Ascending aorta (tissue), 2 donors: ENCODE measurements at regions not wholly inside any gene's neighbourhood (a gene's known extent, or its start where the extent isn't known, plus 50 kb on each side); places are given as distances from the start of the nearest gene placed in this dataset.
"Not testable (repeated sequence)": the region's sequence is repeated elsewhere in the genome, so short reads cannot be mapped to it uniquely, and the experiment has no call there.

Source experiments
- DNase-seq, 2 donors: peaks; one replicate each; pipeline ENCODE4 v3.0.0-alpha.2; 2019; ENCODE audit warnings: low spot score in 2 of 2
- H3K27ac ChIP-seq, 2 donors: fragments of 200-600 bp; sonication (generic); one replicate each; pipeline ENCODE4 v1.5.1; 2016 to 2017; ENCODE audit warnings: mild to moderate bottlenecking in 1 of 2
- H3K27me3 ChIP-seq: fragments of 200-600 bp; sonication (generic); one replicate; pipeline ENCODE4 v1.5.1; 2017
- H3K36me3 ChIP-seq, 2 donors: fragments of 200-600 bp; sonication (generic); one replicate each; pipeline ENCODE4 v1.5.1; 2016
- H3K4me1 ChIP-seq, 2 donors: fragments of 200-600 bp; sonication (generic); one replicate each; pipeline ENCODE4 v1.5.1; 2016 to 2017; ENCODE audit warnings: mild to moderate bottlenecking in 1 of 2
- H3K4me3 ChIP-seq, 2 donors: fragments of 200-600 bp; sonication (generic); one replicate each; pipeline ENCODE4 v1.5.1; 2016 to 2017; ENCODE audit warnings: mild to moderate bottlenecking in 1 of 2
- H3K9me3 ChIP-seq, 2 donors: fragments of 200-600 bp; sonication (generic); one replicate each; pipeline ENCODE4 v1.5.1; 2016
- CTCF ChIP-seq, 3 experiments: fragments of 200-600 bp in 2 of 3; fragments of 450-650 bp in 1 of 3; sonication (generic) in 2 of 3; IDR thresholded peaks; one replicate each; pipeline ENCODE4 v1.5.1; 2016 to 2019; ENCODE audit warnings: antibody characterized with exemption in 3 of 3, mild to moderate bottlenecking in 1 of 3, moderate library complexity in 1 of 3
- intact Hi-C: fragments of 100-400 bp; cut with DNase I; formaldehyde crosslinking; loops from one replicate; pipeline ENCODE4 v1.15.1; 2023

GRCh38 chr21:5117666-5118295 is 5403.6 kb upstream of the TPTE start:
- H3K9me3 ChIP-seq, H3K27me3 ChIP-seq, H3K27ac ChIP-seq, DNase-seq, H3K4me1 ChIP-seq, H3K4me3 ChIP-seq, H3K36me3 ChIP-seq, intact Hi-C loops: not testable (repeated sequence)

- H3K9me3 ChIP-seq, H3K27ac ChIP-seq, DNase-seq, H3K4me3 ChIP-seq, H3K27me3 ChIP-seq, H3K36me3 ChIP-seq, intact Hi-C loops, H3K4me1 ChIP-seq: not testable (repeated sequence)
These were observed 5403.1 kb upstream of the TPTE start for GRCh38 chr21:5118296-5118679.

- H3K27me3 ChIP-seq, intact Hi-C loops, H3K4me3 ChIP-seq, H3K4me1 ChIP-seq, DNase-seq, H3K36me3 ChIP-seq, H3K27ac ChIP-seq, H3K9me3 ChIP-seq: not testable (repeated sequence)
These were observed 5402.2 kb upstream of the TPTE start for GRCh38 chr21:5119179-5119578.

GRCh38 chr21:5121399-5121798 is 5400.0 kb upstream of the TPTE start:
- H3K27ac ChIP-seq, H3K27me3 ChIP-seq, H3K4me3 ChIP-seq, H3K9me3 ChIP-seq, H3K36me3 ChIP-seq, H3K4me1 ChIP-seq, DNase-seq, intact Hi-C loops: not testable (repeated sequence)

GRCh38 chr21:5121849-5122248 is 5399.5 kb upstream of the TPTE start:
- H3K36me3 ChIP-seq, H3K27me3 ChIP-seq, intact Hi-C loops, H3K4me3 ChIP-seq, DNase-seq, H3K27ac ChIP-seq, H3K4me1 ChIP-seq, H3K9me3 ChIP-seq: not testable (repeated sequence)

- H3K9me3 ChIP-seq, H3K36me3 ChIP-seq, H3K27me3 ChIP-seq, H3K4me1 ChIP-seq, intact Hi-C loops, H3K27ac ChIP-seq, H3K4me3 ChIP-seq: not testable (repeated sequence)
- peak in 2 of 3 experiments; percentile 34 to 47 for TF ChIP-seq CTCF (IDR thresholded peaks at IDR 0.05)
- peak in 1 of 2 donors; percentile 89 for DNase-seq
These were observed 5397.7 kb upstream of the TPTE start for GRCh38 chr21:5123655-5124054.

- H3K36me3 ChIP-seq, H3K9me3 ChIP-seq, H3K4me1 ChIP-seq, intact Hi-C loops, H3K27me3 ChIP-seq: not testable (repeated sequence)
- Histone ChIP-seq H3K4me3 (peak overlapping the region; percentile 50 to 62), H3K27ac (peak overlapping the region in 1 of 2 donors; percentile 60)
- DNase-seq: peak; percentile 91 to 98
These were observed 5393.1 kb upstream of the TPTE start for GRCh38 chr21:5128261-5128660.

- intact Hi-C loops, H3K4me3 ChIP-seq, H3K27ac ChIP-seq, H3K9me3 ChIP-seq, H3K4me1 ChIP-seq, H3K27me3 ChIP-seq, H3K36me3 ChIP-seq, DNase-seq: not testable (repeated sequence)
These were observed 5387.6 kb upstream of the TPTE start for GRCh38 chr21:5133824-5134223.

GRCh38 chr21:5136406-5136805 is 5385.0 kb upstream of the TPTE start:
- H3K27me3 ChIP-seq, H3K36me3 ChIP-seq, H3K9me3 ChIP-seq, DNase-seq, H3K27ac ChIP-seq, H3K4me3 ChIP-seq, H3K4me1 ChIP-seq, intact Hi-C loops: not testable (repeated sequence)

- H3K27me3 ChIP-seq, intact Hi-C loops, DNase-seq, H3K36me3 ChIP-seq, H3K4me3 ChIP-seq, H3K27ac ChIP-seq, H3K4me1 ChIP-seq, H3K9me3 ChIP-seq: not testable (repeated sequence)
These were observed 5384.4 kb upstream of the TPTE start for GRCh38 chr21:5137006-5137405.

GRCh38 chr21:5138687-5139086 is 5382.7 kb upstream of the TPTE start:
- H3K36me3 ChIP-seq, H3K4me1 ChIP-seq, H3K27ac ChIP-seq, intact Hi-C loops, H3K9me3 ChIP-seq, H3K4me3 ChIP-seq, DNase-seq, H3K27me3 ChIP-seq: not testable (repeated sequence)

GRCh38 chr21:5139528-5139927 is 5381.9 kb upstream of the TPTE start:
- H3K27me3 ChIP-seq, H3K9me3 ChIP-seq, intact Hi-C loops, H3K4me3 ChIP-seq, H3K36me3 ChIP-seq, DNase-seq, H3K27ac ChIP-seq, H3K4me1 ChIP-seq: not testable (repeated sequence)

- H3K4me1 ChIP-seq, H3K27ac ChIP-seq, intact Hi-C loops, H3K36me3 ChIP-seq, H3K27me3 ChIP-seq, H3K4me3 ChIP-seq, H3K9me3 ChIP-seq, DNase-seq: not testable (repeated sequence)
These were observed 5378.4 kb upstream of the TPTE start for GRCh38 chr21:5143011-5143410.

GRCh38 chr21:5144731-5145130 is 5376.7 kb upstream of the TPTE start:
- H3K27me3 ChIP-seq, H3K9me3 ChIP-seq, H3K4me3 ChIP-seq, H3K4me1 ChIP-seq, intact Hi-C loops, H3K27ac ChIP-seq, H3K36me3 ChIP-seq, DNase-seq: not testable (repeated sequence)
